ENCODE measurements at regions not wholly inside any gene's neighbourhood (a gene's known extent, or its start where the extent isn't known, plus 50 kb on each side); places are given as distances from the start of the nearest gene placed in this dataset.

DNA sequence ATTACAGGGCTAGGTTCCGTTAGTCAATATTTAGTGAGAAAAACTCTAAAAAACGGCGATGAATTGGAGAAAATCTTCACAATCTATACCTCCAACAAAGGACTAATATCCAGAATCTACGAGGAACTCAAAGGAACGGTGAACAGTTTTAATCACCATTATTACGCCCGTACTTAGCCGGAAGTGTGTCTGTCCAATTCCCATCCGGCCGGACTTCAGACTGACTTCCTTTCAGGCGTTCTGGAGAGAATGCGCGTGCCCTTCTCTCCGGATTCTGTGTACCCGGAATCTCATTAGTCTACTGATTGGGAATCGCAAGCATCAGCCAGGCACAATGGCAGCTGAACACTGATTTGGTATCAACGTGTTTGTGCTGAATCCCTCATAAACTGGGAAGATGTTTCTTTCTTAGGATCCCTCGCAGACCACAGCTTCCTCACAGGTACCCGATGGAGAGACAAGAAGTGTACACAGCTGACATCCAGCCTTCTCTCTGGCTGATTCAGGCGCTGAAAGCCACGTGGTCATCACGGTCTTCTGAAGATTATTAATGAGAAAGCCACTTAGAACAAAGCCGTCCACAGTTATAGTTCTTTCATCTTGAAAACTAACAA, 239.9 kb downstream of the ZNF516 start:
- no peak for DNase-seq (ENCODE audit: low spot score)

DNA sequence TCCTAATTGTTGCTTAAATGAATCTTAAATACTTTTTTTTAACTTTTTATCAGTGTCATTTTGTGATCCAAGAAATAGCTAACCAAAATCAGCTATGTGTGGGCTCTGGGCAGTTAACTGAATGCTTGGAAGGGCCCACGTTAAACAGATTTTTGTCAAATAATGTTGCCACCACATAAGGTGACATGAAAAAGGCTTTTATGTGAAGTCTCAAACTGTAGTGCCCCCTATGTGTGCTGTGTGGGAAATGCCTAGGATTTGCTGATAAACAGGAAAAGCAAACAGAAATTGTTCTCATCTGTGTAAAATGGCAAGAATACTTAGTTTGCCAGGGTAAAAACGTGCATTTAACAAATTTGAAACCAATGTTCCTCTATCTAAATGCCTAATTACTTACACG, 242.2 kb downstream of the ZNF516 start:
- DNase-seq (ENCODE audit: low spot score), result no peak

DNA sequence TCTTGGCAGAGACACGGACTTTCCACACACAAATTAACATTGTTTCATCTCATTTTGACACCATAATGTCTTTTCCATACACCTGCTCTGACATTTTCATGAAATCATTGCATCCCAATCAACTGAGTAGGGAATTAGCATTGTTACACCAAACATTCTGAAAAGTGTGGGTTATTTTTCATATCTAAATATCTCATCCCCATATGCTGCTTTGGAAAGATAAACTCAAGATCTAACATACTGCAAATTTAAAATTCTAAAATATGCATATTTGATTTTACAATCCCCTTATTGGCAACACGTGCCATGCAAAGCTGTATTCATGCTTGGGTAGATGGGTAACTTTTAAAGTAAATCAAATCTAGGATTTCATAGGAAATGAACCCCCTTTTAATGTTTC, 242.9 kb downstream of the ZNF516 start:
- DNase-seq (ENCODE audit: low spot score), result no peak

DNA sequence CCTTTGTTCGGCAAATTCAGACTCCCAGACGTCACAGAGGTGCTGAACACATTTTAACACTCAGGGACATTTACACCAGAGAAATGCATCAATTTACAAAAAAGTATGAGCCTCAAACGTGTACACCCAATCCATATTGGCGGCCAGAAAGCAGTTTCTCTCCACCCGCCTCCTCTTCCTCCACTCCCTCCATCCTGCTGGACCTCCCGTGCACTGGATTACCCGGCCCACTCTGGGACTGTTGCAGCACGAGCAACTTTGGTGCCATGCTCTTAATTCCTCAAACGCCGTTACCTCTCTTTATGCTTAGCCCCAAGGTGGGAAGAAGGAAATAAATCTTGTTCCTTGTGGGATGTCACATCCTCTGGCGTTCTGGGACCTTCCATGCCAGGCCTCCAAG, 243.4 kb downstream of the ZNF516 start:
- DNase-seq (ENCODE audit: low spot score), result no peak

DNA sequence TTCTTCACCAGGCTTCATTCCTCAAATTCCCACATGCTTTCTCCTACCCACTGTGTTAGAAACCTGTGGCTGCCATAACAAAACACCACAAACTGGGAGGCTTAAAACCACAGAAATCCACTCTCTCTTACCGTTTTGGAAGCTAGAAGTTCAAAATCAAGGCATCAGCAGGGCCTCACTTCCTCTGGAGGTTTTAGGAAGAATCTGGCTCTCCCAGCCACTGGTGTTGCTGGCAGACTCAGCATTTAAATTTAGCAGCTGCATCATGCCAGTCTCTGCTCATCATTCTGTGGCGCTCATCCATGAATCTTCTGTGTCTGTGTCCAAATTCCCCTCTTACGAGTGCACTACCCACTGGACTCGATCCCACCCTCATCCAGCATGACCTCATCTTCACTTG, 248.5 kb downstream of the ZNF516 start:
- no peak for DNase-seq (ENCODE audit: low spot score)

DNA sequence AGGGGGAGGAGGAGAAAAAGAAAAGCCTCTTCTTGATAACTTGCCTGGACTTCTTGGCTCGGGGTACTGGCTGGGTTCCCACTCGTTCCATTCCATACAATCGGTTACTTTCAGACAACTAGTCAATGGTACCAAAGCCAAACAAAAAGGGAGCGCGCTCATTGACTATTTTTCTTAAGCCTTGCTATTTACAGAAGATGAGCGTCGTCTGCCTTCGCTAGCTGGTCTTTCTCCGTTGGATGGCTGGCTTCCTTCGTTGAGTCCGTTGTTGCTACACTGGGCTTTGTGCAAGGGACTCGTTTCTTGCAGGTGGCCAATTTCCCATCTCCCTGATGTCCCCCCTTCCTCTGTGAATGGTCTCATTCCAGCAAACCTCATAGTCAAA, 260.4 kb downstream of the ZNF516 start:
- DNase-seq (ENCODE audit: low spot score), result no peak

DNA sequence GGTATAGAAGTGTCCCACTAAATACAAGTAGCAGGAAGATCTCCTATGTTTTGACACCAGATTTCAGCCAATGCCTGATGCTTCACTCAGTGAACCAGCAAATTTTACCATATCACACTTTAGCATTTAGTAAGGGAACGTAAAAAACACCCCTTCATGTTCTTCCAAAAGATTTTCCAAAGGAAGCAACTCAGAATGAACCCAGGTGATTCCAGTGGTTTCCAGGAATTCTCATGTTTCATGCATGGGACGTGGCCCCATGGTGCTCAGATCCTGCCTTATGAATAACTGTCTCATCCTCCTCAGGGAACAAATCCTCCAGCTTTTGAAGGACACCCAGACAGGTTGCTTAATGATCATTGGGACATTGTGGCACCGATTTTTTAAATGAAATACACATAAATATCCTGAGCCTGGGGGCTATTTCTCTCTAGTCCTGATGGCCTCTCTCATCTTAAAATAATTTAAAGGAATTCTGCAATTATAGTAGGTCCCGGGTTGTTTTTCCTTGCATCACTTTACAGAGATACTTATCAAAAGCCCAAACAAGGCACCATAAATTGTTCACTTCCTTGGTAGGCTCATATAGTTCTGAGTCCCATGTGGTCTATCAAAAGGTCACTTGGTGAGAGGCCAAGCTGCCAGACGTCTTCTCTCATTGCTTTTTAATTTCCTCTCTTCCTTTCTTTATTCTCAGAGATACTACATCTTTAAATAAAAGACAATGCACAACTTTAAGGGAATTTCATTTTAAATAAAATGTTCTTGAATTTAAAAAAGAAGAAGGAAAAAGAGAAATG, 261.0 kb downstream of the ZNF516 start:
- DNase-seq (ENCODE audit: low spot score), result no peak

DNA sequence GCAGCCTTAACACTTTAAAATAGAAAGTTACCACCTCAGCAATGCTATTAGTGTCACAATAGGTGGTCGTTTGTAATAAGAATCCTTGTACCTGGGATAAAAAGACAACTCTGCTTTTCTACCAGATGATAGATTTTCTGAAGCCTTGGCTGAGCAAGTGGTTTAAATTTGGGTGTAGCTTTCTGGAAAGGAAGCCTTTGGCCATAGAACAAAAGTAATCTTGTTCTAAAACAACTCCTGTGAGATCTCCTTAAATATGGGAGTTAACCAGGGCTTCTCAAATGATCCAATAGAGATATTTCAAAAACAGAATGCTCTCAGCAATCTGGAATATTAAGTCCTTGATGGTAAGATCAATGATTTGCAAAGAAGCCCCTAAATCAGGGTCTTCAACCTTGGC, 261.6 kb downstream of the ZNF516 start:
- DNase-seq (ENCODE audit: low spot score), result no peak

DNA sequence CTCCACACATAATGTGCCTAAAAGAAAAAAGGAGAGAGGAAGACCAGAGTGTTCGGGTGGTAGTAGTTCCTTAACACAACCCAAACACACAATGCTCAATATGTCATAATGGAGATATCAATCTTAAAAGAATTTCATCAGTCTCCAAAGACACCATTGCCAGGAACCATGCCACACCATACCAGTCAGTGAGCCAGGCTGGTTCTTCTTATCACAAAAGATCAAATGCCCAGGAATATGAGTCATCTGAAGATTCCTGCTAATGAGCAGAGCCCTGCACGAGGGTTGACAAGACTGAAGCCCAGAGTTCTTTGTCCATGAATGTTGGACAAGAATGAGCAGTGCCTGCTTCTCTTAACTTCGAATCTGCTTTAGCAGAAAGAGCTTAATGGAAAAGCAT, 262.3 kb downstream of the ZNF516 start:
- DNase-seq (ENCODE audit: low spot score), result no peak

DNA sequence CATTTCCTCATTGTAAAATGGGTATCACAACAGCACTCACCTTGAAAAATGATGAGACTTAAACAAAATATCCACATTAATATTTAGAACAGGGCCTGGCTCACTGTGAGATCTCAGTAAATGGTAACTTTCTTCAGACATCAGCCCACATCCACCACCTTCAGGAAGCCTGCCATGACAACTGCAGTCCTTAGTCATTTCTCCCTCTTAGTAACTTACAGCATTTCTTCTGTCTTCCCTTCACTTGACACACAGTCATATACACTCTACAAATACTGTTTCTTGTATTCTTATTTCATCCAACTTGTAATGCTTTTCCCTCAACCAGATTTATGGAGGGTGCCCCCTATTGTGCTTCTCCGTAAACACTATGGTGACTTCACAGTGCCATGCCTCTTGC, 263.0 kb downstream of the ZNF516 start:
- no peak for DNase-seq (ENCODE audit: low spot score)

DNA sequence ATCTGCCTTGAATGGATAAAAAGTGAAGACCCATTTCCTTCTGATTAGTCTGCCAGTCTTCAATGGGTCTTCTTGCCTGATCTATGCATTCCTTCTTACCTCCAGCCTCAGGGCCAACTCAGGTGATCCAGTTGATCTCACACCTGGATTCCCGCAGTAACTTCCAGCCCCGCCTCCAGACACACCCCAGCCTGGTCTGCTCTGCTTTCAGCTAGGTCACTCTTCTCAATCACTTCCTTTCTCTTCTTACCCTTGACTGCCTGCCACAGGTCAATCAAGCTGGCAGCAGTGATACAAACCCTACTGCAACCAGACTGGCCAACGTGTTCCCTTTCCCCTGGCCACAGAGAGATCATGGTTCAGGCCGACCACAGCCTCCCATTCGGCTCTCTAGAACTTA, 263.6 kb downstream of the ZNF516 start:
- no peak for DNase-seq (ENCODE audit: low spot score)

DNA sequence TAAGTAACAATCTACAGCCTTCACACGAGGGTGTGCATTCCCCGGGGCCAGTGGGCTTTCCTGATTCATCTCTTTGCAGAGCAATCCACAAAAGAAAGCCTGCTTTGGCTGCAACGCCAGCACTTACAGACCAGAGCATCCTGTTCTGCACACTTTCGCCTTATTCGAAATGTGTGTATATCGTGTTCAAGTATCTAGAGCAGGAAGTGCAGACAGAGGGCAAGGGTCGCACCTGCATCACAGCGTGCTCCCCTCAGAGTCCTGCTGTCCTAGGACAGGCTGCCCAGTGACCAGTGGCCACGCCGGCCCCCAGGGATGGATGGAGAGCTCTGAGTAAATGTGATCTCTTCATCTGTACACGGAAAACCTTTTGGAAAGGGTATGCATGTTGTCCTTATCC, 264.3 kb downstream of the ZNF516 start:
- DNase-seq (ENCODE audit: low spot score), result no peak

DNA sequence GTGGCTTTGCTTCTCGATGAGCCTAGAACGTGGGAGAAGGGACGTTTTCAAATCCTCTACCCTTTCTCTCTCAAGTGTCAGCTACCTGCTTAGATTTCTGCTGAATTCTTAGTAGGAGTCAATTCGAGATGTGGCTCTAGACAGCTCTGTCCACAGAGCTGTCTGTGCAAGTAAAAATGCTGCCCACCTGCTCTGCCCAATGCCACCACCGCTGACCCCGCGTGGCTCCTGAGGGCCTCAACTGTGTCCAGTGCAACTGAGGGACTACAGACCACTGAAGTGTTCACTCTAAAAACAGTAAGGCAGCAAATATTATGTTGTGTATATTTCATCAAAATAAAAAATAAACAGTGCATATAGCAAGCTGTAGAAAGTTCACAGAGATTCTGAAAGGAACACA, 266.3 kb downstream of the ZNF516 start:
- DNase-seq (ENCODE audit: low spot score), result no peak

DNA sequence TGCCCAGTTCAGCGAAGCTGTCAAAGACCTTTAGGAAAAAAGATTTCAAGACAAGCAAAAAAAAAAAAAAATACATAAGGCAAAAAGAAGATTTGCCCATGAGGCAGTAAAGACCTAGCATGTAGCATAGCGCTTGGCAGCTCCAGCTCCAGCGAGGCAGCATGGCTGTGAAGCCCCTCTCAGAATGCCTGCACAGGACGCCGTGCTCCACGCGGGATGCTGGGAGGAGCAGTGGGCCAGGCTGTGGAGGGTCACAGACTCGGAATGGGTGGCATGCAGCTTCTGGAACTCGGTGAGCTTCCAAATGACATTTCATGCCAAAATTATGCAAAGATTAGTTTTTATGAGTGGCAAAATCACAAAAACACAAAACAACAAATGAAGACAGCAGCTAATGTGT, 267.3 kb downstream of the ZNF516 start:
- no peak for DNase-seq (ENCODE audit: low spot score)

DNA sequence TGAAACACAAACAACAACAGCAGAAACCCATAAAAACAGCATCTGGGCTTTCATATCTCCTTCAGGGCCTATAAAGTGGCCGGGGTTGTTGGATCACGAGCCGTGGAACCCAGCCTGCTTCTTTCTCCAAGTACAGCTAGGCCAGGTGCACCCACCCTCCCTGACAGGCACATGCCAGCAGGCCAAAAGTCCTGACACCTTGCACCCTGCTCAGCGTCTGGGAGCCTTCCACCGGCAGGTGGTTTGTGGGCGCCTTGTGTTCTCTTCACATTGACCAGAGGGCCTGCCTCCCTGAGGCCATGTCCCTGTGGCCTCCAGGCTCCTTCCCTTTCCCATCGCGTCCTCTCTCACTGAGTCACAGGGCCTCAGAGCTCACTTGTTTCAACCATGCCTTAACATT, 271.6 kb downstream of the ZNF516 start:
- DNase-seq (ENCODE audit: low spot score), result no peak

DNA sequence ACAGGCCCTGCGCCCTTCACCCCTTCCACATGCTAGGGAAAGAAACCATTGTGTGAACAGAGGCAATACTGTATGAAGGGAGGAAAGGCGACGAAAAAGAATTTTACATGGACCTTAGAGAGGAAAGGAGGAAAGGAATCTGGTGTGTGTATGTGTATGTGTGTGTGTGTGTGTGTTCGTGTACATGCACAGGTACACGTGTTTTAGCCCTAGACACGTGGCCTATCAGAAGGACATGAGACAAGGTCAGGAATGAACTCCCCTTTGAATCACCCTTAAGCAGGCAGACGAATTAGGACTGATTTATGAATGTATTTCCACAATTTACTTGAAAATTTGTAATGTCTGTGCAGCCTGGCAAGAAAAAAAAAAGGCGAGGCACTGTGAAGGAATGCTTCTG, 276.0 kb downstream of the ZNF516 start:
- no peak for DNase-seq (ENCODE audit: low spot score)

DNA sequence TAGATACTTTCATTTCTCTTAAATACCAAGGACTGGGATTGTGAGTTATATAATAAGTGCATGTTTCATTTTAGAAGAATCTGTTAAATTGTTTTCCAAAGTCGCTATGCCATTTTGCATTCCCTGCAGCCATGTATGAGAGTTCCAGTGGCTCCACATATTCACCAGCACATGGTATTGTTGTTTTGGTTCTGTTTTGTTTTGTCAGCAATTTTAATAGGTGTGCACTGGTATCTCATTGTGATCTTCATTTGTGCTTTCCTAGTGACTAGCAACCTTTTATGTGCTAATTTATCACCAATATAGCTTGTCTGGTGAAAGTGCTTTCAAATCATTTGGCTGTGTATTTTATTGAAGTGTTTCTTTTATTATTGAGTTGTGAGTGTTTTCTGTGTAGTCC, 278.9 kb downstream of the ZNF516 start:
- no peak for DNase-seq (ENCODE audit: low spot score)

DNA sequence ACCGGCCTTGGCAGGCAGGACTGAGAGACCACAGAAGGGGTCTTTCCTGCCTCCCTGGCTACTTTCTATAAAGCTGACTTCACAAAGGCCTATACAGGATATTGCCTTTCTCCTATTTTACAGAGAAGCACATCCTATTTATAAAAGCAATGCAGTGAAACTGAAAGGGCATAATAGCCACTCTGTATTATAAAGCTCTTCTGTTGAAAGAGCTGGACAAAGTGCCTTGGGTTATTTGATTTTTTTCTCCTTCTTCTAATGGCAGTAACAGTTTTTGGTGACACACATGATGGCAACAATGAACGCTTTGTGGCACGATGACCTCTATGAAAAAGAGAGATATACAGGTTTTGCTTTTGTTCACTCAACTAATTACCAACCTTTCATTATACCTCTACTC, 281.1 kb downstream of the ZNF516 start:
- no peak for DNase-seq (ENCODE audit: low spot score)

DNA sequence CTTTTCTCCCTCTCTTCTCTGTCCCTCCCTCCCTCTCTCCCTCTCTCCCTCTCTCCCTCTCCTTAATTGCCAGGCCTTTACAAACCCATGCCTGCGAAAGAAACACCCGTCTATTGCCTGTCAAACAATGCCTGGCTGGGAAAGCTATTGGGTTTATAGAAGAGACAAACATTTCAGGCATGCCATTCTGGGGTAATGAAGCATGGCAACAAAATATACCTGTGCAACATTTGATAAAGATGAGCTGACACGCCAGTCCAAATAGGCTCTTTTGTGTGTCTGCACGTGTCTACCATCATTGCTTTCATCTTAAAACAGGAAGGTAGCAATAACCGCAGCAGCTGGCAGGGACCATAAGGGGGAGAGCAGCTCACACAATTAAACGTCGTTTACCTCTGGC, 282.1 kb downstream of the ZNF516 start:
- DNase-seq (ENCODE audit: low spot score), result no peak

DNA sequence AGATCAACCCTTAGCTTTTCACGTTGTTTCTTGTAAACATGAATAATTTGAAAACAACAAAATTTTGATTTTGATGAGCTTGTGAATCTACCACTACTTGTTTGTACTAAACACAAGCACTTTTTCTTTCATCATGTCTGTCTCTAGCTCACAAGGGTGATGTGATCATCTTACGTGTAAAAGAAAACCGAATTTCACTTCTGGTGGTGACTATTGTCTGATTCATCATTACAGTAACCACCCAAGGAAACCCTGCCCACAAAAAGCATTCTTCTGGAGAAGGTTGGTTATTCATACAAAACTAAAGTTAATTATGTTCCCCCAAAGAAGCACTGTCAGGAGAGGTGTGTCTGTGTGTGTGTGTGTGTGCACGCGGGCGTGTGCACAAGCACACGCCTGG, 285.4 kb downstream of the ZNF516 start:
- DNase-seq (ENCODE audit: low spot score), result no peak

DNA sequence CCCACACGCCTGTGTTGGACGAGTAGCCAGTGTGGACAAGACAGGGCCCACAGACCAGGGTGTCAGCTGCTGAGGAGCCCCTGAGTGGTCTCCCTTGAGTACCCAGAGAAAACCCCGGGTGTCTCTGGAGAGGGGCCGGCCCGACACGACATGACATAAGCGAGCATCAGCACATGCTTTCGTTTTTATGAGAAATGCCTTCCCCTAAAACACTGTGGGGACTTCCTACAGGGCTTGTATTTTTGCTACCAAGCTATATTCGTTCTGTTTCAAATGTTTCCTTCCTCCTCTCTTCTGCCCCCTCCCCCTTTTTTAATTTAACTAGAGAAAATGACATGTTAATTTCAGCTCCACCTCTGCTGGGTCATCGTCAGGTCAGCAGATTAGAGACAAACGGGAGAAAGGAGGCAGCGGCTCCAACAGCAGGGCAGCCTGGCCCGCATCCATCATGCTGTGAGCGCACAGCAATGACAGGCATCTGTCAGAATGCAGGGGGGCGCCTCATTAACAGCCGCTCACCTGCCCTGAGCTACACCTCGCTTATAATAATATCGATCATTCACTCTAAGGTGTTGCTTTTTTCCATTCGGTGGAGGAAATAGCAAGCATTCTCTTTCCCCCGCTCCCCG, 286.2 kb downstream of the ZNF516 start:
- no peak for DNase-seq (ENCODE audit: low spot score)

DNA sequence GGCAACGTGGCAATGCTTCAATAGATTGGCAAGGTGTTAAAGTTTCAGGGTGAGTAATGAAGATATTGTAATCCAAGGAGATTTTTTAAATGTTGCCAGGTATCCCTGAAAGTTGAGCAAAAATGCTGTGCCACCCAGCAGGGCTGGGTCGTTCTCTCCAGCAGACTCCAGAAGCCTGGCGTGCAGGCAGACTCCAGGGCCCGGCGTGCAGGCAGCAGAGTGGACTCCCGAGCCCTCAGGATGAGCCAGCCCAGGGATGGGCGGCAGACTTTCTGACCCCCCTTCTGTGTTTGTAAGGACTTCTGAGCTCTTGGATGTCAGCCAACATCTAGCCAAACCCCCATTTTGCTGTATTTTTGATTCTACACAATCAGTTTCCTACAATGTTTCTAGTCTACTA, 289.1 kb downstream of the ZNF516 start:
- no peak for DNase-seq (ENCODE audit: low spot score)

DNA sequence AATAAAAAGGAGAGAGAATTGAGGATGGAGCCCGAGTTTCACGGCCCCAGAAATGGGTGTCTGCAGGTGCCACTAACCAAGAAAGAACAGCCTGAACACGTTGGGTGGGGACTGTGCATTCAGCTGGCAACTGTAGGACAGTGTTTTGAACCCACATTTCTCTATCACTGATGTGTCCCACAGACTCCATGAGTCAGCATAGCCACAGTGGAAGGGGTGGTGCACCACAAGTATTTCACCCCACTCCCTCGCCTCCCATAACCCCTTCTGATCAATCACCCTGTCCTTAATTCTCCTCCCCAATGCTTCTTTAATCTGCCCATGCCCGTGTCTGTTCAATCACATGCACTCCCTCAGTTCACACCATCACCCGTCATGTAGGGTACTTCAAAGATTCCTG, 291.5 kb downstream of the ZNF516 start:
- no peak for DNase-seq (ENCODE audit: low spot score)
